Activated CD4-positive, alpha-beta T cell treated with anti-CD3 and anti-CD28 coated beads, Interleukin-2, Interleukin-6, amounts not matched to agents 100 ng/mL and 50 ng/mL, durations not matched to agents 16 hours and 8 hours (primary cell): ENCODE measurements at regions not wholly inside any gene's neighbourhood (a gene's known extent, or its start where the extent isn't known, plus 50 kb on each side); places are given as distances from the start of the nearest gene placed in this dataset.

ENCODE experiments used
- DNase-seq: peaks from one replicate; pipeline ENCODE4 v3.0.0-alpha.2; 2020

DNA sequence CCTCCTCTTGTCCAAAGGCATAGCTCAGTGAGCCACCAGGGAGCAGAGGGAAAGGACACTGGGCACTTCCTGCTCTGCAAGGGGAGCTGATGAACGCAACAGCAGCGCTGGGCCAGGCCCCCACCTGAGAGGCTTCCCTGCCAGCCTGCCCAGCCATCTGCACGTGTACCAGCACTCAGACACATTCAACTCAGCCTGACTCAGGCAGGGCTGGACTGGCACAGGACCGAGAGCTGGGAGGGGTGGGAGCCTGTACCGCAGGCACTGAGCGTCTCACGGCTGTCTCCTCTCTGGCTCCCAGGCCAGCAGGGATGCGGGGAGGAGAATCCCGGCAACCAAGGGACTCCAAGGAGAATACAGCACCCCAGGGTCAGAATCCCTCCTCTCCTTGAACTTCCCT, 411.8 kb downstream of the CTTN start:
- no peak for DNase-seq

DNA sequence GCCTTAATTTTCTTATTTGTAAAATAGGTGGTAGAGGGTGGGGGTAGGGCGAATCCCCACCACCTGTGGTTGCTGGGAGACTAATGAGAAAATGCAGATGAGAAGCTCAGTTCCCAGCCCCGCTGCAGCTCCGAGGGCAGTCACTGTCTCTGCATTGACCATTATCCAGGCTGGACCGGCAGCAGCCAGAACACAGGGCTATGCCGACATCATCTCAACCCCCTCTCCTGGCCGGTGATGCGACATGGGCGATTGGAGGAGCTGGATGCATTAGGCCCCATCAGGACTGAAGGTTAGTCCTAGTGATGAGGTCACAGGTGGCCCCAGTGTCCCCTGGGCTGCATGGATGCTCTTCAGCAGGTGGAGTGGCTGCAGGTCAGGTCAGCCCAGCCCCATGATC, 412.4 kb downstream of the CTTN start:
- no peak for DNase-seq

DNA sequence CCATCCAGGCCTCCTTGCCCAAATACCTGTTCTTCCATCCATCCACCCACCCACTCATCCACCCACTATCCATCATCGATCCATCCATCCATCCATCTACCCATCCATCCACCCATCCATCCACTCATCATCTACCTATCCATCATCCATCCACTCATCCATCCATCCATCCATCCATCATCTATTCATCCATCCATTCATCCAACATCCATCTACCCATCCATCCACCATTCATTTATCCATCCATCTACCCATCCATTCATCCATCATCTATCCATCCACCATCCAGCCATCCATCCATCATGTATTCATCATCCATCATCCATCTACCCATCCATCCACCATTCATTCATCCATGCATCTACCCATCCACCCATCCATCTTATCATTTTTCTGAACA, 413.2 kb downstream of the CTTN start:
- DNase-seq: no peak

DNA sequence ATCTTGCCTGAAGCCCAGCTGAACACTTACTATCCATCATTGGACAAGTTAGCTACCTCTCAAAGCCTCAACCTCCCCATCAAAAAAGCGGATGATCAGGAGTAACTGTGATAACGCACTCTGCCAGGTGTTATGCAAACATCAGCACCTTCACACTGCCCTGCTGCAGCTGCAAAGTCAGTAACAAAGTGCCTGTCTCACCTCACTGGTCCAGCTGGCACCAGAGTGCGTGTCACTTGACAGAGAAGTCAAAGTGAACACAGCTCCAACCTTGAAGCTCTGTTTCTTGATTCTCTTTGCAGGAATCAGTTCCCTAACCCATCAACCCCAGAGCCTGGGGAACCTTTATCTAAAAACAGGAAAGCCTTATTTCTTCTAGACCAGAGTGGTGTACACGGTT, 413.6 kb downstream of the CTTN start:
- no peak for DNase-seq

DNA sequence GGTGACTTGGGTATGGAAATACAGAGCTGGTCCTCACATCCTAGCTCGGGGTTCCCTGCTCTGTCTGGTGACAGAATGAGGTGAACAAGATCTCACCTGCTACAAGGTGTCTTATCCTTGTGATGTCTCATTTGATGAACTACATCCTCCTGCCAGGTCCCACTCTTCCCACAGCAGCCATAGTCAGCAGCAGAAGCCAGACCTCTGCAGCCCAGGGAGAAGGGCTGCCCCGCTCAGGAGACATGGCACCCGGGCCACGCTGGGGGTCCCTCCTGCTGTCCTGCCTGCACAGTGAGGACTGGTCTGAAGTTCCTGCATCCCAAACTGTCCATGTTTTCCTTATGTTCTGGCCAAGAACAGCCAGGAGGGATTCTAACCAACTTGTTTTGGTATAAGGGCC, 414.1 kb downstream of the CTTN start:
- DNase-seq: no peak

DNA sequence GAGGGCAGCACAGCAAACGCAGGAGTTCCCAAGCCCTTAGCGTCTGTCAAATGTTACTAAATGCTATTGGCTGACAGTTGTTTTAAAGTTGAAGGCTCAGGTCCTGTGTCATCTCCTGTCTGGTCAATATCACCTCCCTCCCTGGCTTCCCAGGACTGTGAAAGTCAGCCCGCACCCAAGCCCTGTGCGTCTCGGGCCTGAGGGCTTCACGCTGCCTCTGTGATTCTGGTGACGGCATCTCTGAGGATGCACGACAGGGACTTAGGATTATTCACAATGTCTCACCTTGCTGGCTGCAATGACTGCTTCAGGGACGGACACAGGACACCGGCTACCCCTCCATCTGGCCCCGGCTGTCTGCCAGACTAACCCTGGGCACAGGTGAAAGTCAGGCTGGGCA, 415.3 kb downstream of the CTTN start:
- no peak for DNase-seq

DNA sequence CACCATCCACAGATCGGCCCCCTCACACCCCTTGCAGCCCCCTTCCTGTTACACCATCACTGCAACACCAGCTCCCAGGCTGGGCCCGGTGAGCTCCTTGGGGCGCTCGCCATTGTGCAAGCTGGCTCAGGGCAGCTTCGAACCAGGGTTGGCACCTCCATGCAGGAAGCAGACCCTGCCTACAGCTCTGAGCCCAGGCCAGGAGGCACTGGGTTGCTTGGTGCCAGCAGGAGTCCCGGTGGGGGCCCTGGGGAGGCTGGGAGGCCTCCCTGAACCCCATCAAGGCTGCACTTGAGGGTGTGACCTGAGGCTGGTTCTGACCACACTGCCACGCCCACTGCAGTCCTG, 417.1 kb downstream of the CTTN start:
- DNase-seq: no peak

DNA sequence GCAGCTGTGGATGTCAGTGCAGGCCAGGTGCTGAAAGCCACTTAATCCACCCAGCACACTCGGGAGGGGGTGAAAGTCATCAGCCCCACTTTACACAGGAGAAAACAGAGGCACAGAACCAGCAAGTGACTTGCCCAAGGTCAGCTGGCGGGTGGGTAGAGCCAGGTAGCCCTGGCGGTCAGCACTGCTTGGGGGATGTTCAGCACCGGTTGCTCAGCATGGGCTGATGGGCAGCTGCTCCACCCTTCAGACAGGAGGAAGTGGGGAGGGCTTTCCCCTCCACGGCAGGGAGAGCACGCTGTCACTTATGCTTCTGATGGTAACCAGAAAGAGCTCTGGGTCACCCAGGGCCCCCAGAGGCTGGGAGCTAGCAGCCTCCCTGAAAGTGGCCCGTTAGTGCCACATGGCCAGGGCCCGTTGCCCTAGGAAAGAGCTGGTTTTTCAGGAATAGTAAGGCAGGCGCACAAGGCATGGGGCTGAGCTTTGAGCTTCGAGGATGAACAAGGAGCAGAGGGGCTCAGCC, 417.9 kb downstream of the CTTN start:
- no peak for DNase-seq

DNA sequence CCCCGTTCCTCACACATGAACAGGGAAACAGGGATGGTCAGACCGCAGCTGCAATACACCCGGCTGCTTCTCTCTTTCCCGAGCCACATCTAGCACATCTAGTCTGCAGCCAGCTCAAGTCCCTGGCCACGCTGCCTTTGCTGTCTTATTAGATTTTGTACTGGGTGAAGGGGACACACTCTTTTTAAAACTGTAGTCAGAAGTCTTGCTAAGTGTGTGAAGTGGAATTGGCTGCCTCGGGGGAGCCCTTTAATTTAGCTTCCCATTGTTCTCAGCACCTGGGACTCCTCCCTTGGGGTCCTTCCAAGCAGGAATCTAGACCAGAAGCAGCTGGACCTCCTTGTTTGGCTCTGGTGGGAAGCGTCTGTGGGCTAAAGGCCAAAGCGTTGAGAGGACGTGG, 420.0 kb downstream of the CTTN start:
- no peak for DNase-seq

DNA sequence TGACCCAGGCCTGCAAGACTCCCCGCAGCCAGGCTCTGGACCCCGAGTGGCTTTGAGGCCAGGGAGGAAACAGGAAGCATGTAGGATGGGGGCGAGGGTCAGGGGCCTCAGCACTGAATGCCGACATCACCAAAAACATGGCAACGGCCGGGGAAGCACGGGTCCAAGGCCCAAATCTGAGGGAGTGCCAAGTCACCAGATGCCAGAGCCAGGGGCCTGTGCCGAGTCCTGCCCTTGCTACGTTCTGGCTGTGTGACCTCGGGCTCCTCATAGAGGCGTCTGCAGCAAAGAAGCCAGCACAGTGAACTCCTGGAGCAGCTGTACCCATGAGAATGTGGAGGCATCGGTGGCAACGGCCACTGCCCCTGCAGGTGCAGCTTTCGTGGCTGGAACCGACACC, 420.7 kb downstream of the CTTN start:
- DNase-seq: no peak

DNA sequence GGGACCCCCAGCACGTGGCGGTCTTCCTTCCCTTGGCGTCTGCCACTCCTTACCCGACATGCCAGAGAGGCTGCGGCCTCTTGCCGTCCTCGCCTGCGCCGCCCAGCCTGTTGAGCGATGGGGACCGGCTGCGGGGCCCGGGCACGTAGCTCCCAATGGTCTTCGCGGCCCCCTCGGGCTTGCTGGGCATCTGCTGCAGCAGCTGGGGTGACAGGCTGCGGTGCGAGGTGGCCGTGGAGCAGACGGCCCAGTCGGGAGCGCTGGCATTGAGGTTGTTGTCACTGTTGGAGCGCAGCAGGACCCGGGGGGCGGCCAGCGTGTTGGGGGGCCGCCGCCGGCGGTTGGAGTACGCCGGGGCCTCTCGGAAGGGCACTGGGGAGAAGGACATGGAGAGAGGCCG, 422.0 kb downstream of the CTTN start:
- DNase-seq: no peak

DNA sequence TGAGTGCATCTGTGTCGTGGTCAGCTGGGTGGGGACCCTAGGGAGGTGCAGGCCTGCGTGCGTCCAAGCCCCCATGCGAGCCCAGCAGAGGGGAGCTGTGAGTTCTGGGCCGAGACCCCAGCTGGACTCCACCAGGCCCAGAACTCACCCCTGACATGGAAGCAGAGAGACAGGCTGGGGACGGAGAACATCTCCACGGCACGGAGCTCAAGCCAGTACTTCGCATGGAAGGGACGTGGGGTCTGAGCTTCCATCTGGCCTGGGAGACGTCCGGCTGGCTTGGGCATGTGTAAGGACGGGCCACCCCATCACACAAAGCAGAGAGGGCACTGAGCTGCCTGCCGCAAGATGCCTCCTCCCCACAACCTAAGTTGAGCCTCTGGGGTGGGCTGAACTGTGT, 422.4 kb downstream of the CTTN start:
- no peak for DNase-seq

DNA sequence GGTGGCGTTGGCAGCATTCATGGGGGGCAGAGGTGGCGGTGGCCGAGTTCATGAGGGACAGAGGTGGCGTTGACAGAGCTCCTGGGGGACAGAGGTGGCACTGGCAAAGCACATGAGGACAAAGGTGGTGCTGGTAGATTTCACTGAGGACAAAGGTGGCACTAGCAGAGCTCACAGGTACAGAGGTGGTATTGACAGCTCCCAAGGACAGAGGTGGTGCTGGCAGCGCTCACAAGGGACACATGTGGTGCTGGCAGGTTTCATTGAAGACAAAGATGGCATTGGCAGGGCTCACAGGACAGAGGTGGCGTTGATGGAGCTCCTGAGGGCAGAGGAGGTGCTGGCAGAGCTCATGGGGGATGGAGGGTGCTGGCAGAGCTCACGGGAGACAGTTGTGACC, 425.4 kb downstream of the CTTN start:
- no peak for DNase-seq

DNA sequence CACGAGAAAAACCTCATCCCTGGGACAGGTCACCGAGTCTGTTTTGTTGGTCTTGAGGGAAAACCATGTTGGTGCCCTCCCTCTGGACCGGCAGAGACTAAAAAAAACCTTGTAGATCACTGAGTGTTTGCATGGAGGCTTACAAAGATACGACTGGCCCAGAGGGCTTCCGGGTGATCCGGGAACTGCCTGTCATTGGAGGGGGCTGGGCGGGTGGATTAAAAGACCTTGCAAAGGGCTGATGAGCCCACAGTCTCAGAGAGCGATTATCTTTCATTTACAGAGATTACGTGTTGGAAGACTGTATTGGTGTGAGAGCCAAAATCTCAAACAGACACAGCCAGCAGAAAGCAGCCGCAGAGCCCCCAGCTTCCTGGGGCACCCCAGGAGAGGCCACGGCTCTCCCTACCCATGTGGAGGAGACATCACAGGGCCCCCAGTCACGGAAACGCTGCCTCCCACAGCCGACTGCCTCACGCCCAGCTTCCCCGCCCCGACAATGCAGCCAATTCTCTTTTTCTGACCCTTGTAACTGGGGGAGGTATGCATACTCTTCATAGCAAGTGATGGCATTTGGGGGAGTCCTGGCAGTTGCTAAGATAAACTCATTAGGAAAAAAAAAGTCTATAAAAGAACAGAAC, 426.4 kb downstream of the CTTN start:
- peak; percentile 26 for DNase-seq

DNA sequence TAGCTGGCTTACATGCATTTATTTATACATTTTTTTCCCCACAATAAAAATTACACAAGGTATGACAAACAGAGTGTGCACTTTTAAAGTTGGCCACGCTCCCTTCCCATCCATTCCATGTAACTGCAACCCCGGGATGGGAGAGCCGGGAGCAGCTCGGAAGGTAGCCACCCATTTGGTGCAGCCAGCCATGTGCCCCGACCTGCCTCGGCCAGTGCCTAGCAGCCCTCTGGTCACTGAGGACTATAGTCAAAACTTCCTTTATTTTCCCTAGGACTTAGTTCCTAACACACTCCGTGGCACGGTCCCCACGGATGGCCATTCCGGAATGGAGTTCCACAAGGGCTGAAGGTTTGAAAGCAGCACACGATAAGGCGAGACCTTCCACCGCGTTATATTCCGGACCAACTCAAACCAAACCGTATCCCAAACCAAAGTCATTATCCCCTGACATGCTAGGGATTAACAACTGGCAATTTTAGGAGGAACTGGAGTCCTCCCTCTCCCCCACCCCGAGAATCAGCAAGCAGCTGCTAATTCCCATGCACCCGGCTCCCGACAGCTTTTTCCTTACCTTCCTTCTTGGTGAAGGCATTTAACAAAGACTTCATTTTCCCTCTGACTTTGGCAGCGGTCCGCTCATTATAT, 426.4 kb downstream of the SHANK2 start:
- no peak for DNase-seq

DNA sequence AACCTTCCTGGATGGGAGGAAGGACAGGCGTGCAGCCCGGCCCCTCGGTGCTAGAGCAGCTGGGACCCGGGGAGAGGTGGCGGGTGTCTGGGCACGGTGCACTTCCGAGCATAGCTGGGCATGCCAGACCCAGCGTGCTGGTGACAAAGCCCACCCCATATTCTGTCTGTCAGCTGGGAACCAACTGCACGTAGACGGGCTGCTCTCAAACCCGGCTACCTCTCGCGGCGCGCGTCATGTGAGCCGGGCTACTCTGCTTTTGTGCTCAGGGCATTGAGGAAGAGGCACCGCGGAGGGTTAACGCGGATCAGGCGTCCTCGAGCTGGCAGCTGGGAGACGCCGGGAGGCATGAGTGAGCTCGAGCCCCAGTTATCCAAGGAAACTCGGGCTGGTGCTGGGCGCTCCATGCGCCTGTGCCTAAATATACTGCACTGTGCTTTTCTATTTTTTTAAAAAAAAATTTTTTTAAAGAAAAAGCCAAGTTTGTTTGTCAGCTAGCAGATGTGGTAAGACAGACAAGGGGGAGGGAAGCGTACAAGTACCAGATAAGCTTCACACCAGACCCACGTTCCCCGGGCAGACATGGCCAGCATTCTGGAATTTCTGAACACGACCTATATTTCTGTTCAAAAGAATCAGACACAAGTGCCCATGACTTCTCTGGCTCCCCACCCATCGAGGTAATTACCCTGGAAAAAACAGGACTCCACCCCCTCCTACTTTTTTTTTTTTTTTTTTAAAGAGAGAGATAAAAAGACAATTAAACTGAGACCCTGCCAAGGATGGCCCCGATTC, 425.6 kb downstream of the SHANK2 start:
- peak; percentile 18 for DNase-seq

DNA sequence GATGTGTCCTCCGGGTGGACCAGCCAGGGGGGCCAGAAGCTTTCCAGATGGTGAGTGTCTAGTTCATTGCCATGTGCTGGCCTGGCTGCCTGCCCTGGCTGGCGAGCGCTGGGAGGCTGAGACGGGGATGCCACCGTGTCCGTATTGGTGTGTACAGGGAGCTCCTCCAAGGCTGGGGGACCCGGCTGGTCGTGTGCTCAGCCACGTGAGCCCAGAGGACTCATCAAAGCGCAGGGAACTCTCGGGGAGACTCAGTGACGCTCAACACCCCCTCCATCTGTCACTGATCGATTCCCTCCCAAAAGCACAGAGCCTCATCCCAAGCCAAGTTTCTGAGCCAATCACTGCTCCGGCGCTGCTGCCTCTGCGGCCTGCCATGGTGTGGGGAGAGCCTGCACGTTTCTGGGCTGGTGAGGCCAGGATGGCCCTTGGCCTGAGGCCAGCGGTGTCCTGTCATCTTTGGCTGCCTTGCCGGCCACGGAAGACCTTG, 423.7 kb downstream of the SHANK2 start:
- DNase-seq: no peak

DNA sequence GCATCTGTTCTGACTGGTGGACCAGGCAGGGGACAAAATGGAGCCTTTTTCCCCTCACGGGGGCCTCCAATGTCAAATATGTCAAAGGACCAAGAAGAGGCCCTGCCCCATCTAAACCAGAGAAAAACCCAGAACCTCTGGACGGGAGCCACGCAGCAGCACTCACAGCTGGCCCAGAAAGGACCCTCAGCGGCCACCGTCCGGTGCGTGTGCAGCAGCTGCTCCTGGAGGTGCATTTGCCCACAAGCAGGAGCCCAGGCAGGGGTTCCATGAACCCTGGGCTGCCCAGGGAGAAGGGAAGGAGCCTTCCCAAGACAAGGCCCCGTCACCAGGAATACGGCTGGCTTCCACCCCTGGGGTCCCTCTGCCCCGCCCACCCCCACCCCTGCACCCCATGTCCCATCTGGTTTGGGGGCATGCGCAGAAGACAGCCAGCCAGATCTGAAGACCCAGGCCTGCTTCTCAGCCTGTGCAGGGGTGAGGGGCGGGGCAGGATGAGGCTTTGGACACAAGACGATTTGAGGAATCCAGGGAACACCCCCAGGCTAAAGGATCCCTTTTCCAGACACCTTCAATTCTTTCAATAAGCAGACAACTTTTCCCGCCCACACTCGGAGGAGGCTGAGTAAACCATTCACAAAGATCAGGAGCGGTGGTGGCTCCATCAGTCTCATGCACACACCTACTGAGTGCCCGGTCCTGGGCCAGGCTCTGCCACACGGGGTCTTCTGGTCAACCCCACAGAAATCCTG, 423.1 kb downstream of the SHANK2 start:
- DNase-seq: no peak

DNA sequence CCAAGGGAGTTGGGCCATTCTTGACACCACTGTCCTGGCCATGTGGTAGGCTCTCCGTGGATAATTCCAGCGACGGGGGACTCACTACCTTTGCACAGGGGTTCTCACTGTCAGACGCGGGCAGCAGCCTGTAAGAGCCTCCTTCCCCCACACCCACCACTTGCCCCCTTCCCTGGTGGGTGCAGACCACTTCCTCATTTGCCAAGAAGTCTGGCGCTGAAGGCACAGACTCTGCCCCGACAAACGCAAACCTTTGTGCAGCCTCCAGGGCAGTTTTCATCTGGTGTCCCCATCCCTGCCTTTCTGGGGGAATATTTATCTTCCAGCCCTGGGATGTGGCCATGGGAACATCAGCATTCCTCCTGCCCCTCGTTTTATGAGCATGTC, 422.5 kb downstream of the SHANK2 start:
- no peak for DNase-seq

DNA sequence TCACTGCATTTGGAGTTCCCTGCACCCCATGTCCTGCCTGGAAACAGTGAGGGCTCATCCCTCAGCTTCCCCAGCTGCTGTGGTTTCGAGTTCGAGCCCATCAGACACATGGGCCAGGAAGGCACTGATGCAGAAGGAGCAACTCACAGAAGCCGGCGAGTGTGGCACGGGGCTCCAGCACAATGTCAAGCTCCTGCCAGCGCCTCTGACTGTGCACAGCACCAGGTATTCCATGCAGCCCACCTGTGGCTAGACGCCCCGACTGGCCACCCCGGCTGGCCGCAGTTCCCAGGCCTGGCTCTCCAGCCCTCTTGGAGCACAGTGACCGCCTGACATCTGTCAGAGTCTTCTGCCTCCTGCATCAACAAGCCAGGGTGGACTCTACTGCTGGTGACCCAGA, 419.4 kb downstream of the SHANK2 start:
- no peak for DNase-seq

DNA sequence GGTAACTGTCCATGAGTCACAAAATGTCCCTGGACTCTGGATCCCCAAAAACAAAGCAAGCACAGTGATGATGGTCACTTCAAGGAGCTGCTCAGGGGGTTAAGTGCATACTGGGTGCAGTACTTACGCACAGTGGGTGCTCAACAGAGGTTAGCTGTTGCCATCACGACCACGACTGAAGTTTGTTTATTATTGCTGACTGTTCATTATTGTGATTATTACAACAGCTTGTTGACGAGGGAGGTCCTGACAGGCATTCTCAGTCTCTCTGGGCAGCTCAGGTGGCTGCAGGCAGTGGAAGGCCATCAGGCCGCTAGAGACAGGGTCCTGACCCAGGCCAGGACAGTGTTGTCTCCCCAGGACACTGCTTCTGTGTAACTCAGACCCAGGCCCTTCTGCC, 418.8 kb downstream of the SHANK2 start:
- DNase-seq: no peak

DNA sequence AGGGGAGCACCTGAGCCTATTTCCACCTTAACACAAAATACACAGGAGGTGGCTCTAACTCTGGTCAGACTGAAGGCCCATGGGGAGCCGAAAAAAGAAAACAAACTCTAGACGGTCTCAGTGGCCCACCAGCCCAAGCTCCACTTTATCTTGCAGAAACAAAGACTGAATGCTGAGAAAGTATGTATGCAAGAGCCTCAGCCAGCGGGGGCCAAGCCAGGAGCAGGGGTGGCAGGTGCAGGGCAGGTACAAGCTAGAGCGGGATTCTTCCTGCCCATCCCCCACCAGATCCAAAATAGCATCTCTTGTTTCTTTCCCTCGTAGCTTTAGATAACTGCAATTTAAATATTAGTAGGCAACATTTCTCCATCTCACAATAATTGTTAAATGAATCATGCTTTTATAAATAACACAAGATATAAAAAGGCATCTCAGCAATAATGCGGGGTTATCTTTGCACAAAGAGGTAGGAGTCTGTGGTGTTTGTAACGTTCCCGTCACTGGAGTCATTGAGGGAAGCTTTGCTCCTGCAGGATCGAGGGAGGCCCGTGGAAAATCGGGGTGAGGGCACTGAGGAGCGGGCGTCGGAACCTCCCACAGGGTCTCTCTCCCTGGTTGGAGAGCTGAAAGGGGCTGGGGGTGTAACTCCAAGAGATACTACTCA, 418.0 kb downstream of the SHANK2 start:
- no peak for DNase-seq
